Tibial nerve (tissue), 3 donors: ENCODE measurements at regions not wholly inside any gene's neighbourhood (a gene's known extent, or its start where the extent isn't known, plus 50 kb on each side); places are given as distances from the start of the nearest gene placed in this dataset.

Experiments used
- CTCF ChIP-seq, 5 experiments: fragments of 200-600 bp in 3 of 5; fragments of 450-650 bp in 2 of 5; sonication (generic) in 3 of 5; IDR thresholded peaks; one replicate each; pipeline ENCODE4 v1.5.1; 2016 to 2019; ENCODE audit warnings: antibody characterized with exemption in 5 of 5, mild to moderate bottlenecking in 3 of 5, moderate library complexity in 2 of 5
- POLR2A ChIP-seq, 2 donors: fragments of 450-650 bp; IDR thresholded peaks; one replicate each; pipeline ENCODE4 v1.6.1; 2017; ENCODE audit warnings: antibody characterized with exemption in 2 of 2, mild to moderate bottlenecking in 2 of 2, moderate library complexity in 2 of 2

- no peak for TF ChIP-seq CTCF (IDR thresholded peaks at IDR 0.05)
- TF ChIP-seq POLR2A (IDR thresholded peaks at IDR 0.05), result no peak
Observed at GRCh38 chr11:128273736-128274135, 313.6 kb downstream of the ETS1 start.
